ENCODE measurements at regions not wholly inside any gene's neighbourhood (a gene's known extent, or its start where the extent isn't known, plus 50 kb on each side); places are given as distances from the start of the nearest gene placed in this dataset.

DNA sequence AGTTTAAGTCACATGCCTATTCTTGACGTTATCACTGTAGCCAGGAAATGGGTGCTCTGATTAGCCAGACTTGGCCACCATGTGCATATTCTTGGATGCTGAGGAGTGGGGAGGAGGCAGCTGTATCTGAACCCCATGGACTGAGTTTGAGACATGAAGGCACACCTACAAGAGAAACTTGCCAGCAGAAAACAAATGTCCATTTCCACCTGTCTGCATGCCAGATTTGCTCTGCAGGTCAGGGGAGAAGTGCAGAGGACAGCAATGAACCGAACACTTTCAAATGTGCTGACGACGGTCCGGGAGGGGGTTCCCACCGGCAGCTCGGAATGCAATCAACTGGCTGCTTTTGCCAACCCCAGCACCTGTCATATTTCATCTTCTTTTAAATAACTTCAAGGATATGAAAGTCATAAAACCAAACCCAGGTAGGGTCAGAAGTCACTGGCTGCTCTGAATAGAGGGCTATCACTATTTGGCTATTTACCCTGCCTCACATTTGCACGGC lies 287.8 kb upstream of the N4BP1 start:
- H3K27ac ChIP-seq (ENCODE audit: low read depth in 2 of 2, low read length in 1 of 2): no peak overlapping the region
- no peak for DNase-seq
- no peaks in the 10 kb centered on the region for H3K4me1 ChIP-seq (ENCODE audit: control insufficient read depth in 1 of 2, insufficient read depth in 2 of 2, low read depth in 1 of 2, low read length in 1 of 2)
- POLR2A ChIA-PET: no interaction called here
- WGBS (ENCODE audit: low lambda C conversion rate): 23% methylated on average over 8 of the region's 8 CpGs
- H3K27me3 ChIP-seq (ENCODE audit: insufficient read depth): no peaks in the 10 kb centered on the region; the same call in 1 of the 2 replicates
- H3K79me2 ChIP-seq (ENCODE audit: insufficient read depth): no peaks in the 10 kb centered on the region
- H3K9ac ChIP-seq: no peak overlapping the region
- no peak overlapping the region for H3K4me2 ChIP-seq
- TF ChIP-seq POLR2AphosphoS5 (IDR thresholded peaks at IDR 0.05; ENCODE audit: low read depth, low read length) (no peak), EP300 (IDR thresholded peaks at IDR 0.05; ENCODE audit: borderline replicate concordance in 1 of 2, low read depth in 1 of 2, low read length in 1 of 2) (no peak), FOXJ3 (CRISPR knock-in tag; IDR thresholded peaks at IDR 0.05) (no peak), SMC3 (IDR thresholded peaks at IDR 0.05; ENCODE audit: low read depth, low read length) (no peak), GABPA (IDR thresholded peaks at IDR 0.05; ENCODE audit: low read depth) (no peak), MEF2A (IDR thresholded peaks at IDR 0.05; ENCODE audit: borderline replicate concordance, low read depth) (no peak), SIN3A (IDR thresholded peaks at IDR 0.05; ENCODE audit: borderline replicate concordance, low read depth, low read length) (no peak), TCF12 (IDR thresholded peaks at IDR 0.05) (no peak), TAF1 (IDR thresholded peaks at IDR 0.05; ENCODE audit: borderline replicate concordance, low read depth, low read length) (no peak), EZH2phosphoT487 (IDR thresholded peaks at IDR 0.05; ENCODE audit: borderline replicate concordance, low read depth) (no peak), CHD2 (IDR thresholded peaks at IDR 0.05; ENCODE audit: low read length, partially characterized antibody) (no peak), FOXM1 (IDR thresholded peaks at IDR 0.05; ENCODE audit: low read depth) (no peak)
- TF ChIP-seq, protein P1, sequence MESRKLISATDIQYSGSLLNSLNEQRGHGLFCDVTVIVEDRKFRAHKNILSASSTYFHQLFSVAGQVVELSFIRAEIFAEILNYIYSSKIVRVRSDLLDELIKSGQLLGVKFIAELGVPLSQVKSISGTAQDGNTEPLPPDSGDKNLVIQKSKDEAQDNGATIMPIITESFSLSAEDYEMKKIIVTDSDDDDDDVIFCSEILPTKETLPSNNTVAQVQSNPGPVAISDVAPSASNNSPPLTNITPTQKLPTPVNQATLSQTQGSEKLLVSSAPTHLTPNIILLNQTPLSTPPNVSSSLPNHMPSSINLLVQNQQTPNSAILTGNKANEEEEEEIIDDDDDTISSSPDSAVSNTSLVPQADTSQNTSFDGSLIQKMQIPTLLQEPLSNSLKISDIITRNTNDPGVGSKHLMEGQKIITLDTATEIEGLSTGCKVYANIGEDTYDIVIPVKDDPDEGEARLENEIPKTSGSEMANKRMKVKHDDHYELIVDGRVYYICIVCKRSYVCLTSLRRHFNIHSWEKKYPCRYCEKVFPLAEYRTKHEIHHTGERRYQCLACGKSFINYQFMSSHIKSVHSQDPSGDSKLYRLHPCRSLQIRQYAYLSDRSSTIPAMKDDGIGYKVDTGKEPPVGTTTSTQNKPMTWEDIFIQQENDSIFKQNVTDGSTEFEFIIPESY (IDR thresholded peaks at IDR 0.05; ENCODE audit: borderline replicate concordance, low read depth): no peak
- TF ChIP-seq, protein P2, sequence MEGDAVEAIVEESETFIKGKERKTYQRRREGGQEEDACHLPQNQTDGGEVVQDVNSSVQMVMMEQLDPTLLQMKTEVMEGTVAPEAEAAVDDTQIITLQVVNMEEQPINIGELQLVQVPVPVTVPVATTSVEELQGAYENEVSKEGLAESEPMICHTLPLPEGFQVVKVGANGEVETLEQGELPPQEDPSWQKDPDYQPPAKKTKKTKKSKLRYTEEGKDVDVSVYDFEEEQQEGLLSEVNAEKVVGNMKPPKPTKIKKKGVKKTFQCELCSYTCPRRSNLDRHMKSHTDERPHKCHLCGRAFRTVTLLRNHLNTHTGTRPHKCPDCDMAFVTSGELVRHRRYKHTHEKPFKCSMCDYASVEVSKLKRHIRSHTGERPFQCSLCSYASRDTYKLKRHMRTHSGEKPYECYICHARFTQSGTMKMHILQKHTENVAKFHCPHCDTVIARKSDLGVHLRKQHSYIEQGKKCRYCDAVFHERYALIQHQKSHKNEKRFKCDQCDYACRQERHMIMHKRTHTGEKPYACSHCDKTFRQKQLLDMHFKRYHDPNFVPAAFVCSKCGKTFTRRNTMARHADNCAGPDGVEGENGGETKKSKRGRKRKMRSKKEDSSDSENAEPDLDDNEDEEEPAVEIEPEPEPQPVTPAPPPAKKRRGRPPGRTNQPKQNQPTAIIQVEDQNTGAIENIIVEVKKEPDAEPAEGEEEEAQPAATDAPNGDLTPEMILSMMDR (IDR thresholded peaks at IDR 0.05): no peak
- TF ChIP-seq, protein P3, sequence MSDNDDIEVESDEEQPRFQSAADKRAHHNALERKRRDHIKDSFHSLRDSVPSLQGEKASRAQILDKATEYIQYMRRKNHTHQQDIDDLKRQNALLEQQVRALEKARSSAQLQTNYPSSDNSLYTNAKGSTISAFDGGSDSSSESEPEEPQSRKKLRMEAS (IDR thresholded peaks at IDR 0.05; ENCODE audit: low read depth): no peak
- no peaks in the 10 kb centered on the region for H3K36me3 ChIP-seq (replicated peaks in 1 of 2; ENCODE audit: control insufficient read depth in 1 of 2, insufficient read depth in 2 of 2, low read length in 1 of 2)
- no peaks in the 10 kb centered on the region for H3K9me3 ChIP-seq
- CTCF ChIA-PET: interaction anchor here (1.5 kb wide), 1 partner anchor 21 kb away, joined by 3 read pairs; no protein-coding TSS in a partner anchor
- no peaks in the 10 kb centered on the region for H3F3A ChIP-seq (replicated peaks; ENCODE audit: insufficient read depth)
- no peaks in the 10 kb centered on the region for H4K20me1 ChIP-seq (ENCODE audit: insufficient read depth)
- no peaks in the 10 kb centered on the region for H3K9me2 ChIP-seq
- H2AFZ ChIP-seq (ENCODE audit: low read depth): no peak overlapping the region
- no peak overlapping the region for H3K4me3 ChIP-seq (ENCODE audit: low read depth in 2 of 2, low read length in 1 of 2)
